AG04450 (cell line): ENCODE measurements at regions not wholly inside any gene's neighbourhood (a gene's known extent, or its start where the extent isn't known, plus 50 kb on each side); places are given as distances from the start of the nearest gene placed in this dataset.
"Not testable (repeated sequence)": the region's sequence is repeated elsewhere in the genome, so short reads cannot be mapped to it uniquely, and the experiment has no call there.

ENCODE experiments used
- CTCF ChIA-PET: fragments of 300-600, 350-600 bp; formaldehyde crosslinking; extraction: SDS; loops from one replicate; lab custom pipeline; 2022; ENCODE audit warnings: antibody characterized with exemption, inconsistent platforms; lab: Charles Lee
- POLR2A ChIA-PET: fragments of 350-600 bp; formaldehyde crosslinking; extraction: SDS; loops from one replicate; lab custom pipeline; 2021; ENCODE audit warnings: antibody characterized with exemption, inconsistent platforms; lab: Yijun Ruan, JAX
- DNase-seq: peaks from one replicate; pipeline ENCODE4 v3.0.0-alpha.2; 2011; ENCODE audit warnings: low read depth, low spot score
- H3K27ac ChIP-seq: one replicate; pipeline ENCODE4 v1.5.1; 2012; ENCODE audit warnings: low read depth, low read length, control low read depth
- H3K27me3 ChIP-seq: one replicate; pipeline ENCODE4 v1.6.0; 2012; ENCODE audit warnings: low read length; ENCODE audit not compliant: control insufficient read depth, insufficient read depth
- H3K4me3 ChIP-seq: 2 replicates; pipeline ENCODE4 v1.5.1; 2011; ENCODE audit warnings: mild to moderate bottlenecking, low read depth, low read length, control low read depth
- H3K9me3 ChIP-seq: 2 replicates; pipeline ENCODE4 v1.5.1; 2012; ENCODE audit warnings: low read length; ENCODE audit not compliant: control insufficient read depth, insufficient read depth
- CTCF ChIP-seq: IDR thresholded peaks from 2 replicates; pipeline ENCODE4 v1.5.1; 2011; ENCODE audit warnings: low read depth, low read length, control low read depth, inconsistent platforms

- POLR2A ChIA-PET, result no interaction called here
- Histone ChIP-seq H3K4me3 (no peak overlapping the region), H3K27me3 (peaks cover 8% of the 10 kb centered on the region), H3K27ac (no peak overlapping the region), H3K9me3 (peaks cover 34% of the 10 kb centered on the region)
- DNase-seq, result no peak
- TF ChIP-seq CTCF, result no peak
- CTCF ChIA-PET, result interaction anchor here (0.8 kb wide), 1 partner anchor 15 kb away, joined by 3 read pairs; no protein-coding TSS in a partner anchor
Observed at GRCh38 chr22:49699476-49699875, 128.2 kb downstream of the BRD1 start.

GRCh38 chr22:49698616-49699015 lies 129.1 kb downstream of the BRD1 start:
- POLR2A ChIA-PET, result not testable (repeated sequence)

GRCh38 chr22:49697047-49697446 lies 130.6 kb downstream of the BRD1 start:
- Histone ChIP-seq H3K4me3 (no peak overlapping the region), H3K27me3 (no peaks in the 10 kb centered on the region), H3K9me3 (peaks cover 52% of the 10 kb centered on the region), H3K27ac (no peak overlapping the region)
- ChIA-PET CTCF (no interaction called here), POLR2A (no interaction called here)
- no peak for DNase-seq
- TF ChIP-seq CTCF, result no peak

More at GRCh38 chr22:49698616-49699015, 129.1 kb downstream of the BRD1 start:
- H3K27me3 ChIP-seq, DNase-seq, H3K4me3 ChIP-seq, CTCF ChIA-PET, H3K27ac ChIP-seq: not testable (repeated sequence)
- peaks cover 39% of the 10 kb centered on the region for H3K9me3 ChIP-seq

GRCh38 chr22:49694462-49695260 lies 133.0 kb downstream of the BRD1 start:
- CTCF ChIA-PET, result no interaction called here

GRCh38 chr22:49693848-49694247 lies 133.8 kb downstream of the BRD1 start:
- TF ChIP-seq CTCF, result no peak
- peaks cover 59% of the 10 kb centered on the region for H3K9me3 ChIP-seq
- ChIA-PET POLR2A (no interaction called here), CTCF (no interaction called here)
- no peaks in the 10 kb centered on the region for H3K27me3 ChIP-seq
- no peak overlapping the region for H3K4me3 ChIP-seq
- DNase-seq, result no peak
- no peak overlapping the region for H3K27ac ChIP-seq

More at GRCh38 chr22:49694462-49695260, 133.0 kb downstream of the BRD1 start:
- Histone ChIP-seq H3K27me3 (no peaks in the 10 kb centered on the region), H3K9me3 (peaks cover 59% of the 10 kb centered on the region), H3K27ac (no peak overlapping the region), H3K4me3 (no peak overlapping the region)
- POLR2A ChIA-PET, result no interaction called here
- DNase-seq, result no peak
- TF ChIP-seq CTCF, result no peak
